ENCODE measurements at regions not wholly inside any gene's neighbourhood (a gene's known extent, or its start where the extent isn't known, plus 50 kb on each side); places are given as distances from the start of the nearest gene placed in this dataset.

DNA sequence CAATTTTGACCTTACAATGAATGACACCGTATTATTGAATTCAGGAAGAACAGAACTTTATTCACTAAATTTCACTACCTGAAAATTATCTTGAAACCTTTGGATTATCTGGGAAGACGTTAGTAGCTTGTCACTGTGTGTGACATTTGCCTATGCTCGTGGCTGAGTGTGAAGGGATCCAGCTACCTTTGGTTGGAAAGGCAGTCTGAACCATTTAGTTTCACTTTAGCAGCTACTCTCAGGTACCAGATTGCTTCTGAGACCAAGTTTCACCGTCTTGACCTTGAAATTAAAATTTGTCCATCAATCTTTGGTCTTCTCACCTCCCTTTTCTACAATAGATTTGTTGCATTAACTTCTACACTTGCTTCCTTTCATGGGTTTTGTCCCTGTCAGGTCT, 637.5 kb downstream of the MBD2 start:
- H3K9me3 Mint-ChIP-seq = peaks cover 3% of the 10 kb centered on the region
- no peak for ATAC-seq (ENCODE audit: low read depth)
- ChIA-PET CTCF (no interaction called here), POLR2A (no interaction called here)
- H3K27ac Mint-ChIP-seq = no peak overlapping the region
- no peaks in the 10 kb centered on the region for H3K36me3 Mint-ChIP-seq (ENCODE audit: low read depth)
- no peaks in the 10 kb centered on the region for H3K27me3 Mint-ChIP-seq
- TF ChIP-seq CTCF (IDR thresholded peaks at IDR 0.05) = no peak
- no peak for DNase-seq
- H3K4me1 Mint-ChIP-seq = no peaks in the 10 kb centered on the region
- intact Hi-C loops (cut with micrococcal nuclease) = no loop called here
- H3K4me3 Mint-ChIP-seq = no peak overlapping the region

Data from activated B cell treated with CpG ODN at 0.5 μM for 24 hours (primary cell).